ENCODE measurements at regions not wholly inside any gene's neighbourhood (a gene's known extent, or its start where the extent isn't known, plus 50 kb on each side); places are given as distances from the start of the nearest gene placed in this dataset.

DNA sequence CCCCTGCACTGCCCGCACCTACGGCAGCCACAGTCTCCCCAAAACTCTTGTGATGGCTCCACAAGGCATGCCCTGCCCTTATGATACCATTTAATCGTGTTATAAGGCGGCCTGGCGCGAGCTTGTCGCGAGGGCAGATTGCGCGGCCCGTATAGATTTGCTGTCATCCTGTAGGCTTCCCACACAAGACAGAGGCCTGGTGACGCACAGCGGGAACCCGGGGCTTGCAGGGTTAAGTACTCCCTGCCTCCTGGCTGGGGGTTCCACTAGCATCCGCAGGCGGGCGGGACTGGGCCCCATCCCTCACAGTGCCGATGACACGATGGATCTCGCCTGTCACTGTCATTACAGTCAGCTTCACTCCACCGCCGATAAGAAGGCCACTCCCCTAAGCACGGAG, 364.9 kb upstream of the IRX2 start:
- TF ChIP-seq, protein P1, sequence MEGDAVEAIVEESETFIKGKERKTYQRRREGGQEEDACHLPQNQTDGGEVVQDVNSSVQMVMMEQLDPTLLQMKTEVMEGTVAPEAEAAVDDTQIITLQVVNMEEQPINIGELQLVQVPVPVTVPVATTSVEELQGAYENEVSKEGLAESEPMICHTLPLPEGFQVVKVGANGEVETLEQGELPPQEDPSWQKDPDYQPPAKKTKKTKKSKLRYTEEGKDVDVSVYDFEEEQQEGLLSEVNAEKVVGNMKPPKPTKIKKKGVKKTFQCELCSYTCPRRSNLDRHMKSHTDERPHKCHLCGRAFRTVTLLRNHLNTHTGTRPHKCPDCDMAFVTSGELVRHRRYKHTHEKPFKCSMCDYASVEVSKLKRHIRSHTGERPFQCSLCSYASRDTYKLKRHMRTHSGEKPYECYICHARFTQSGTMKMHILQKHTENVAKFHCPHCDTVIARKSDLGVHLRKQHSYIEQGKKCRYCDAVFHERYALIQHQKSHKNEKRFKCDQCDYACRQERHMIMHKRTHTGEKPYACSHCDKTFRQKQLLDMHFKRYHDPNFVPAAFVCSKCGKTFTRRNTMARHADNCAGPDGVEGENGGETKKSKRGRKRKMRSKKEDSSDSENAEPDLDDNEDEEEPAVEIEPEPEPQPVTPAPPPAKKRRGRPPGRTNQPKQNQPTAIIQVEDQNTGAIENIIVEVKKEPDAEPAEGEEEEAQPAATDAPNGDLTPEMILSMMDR (conservative IDR thresholded peaks at IDR 0.05): no peak
- TF ChIP-seq EZH2 (IDR thresholded peaks at IDR 0.05; ENCODE audit: low read depth): no peak
